GM19238 (cell line): ENCODE measurements at regions not wholly inside any gene's neighbourhood (a gene's known extent, or its start where the extent isn't known, plus 50 kb on each side); places are given as distances from the start of the nearest gene placed in this dataset.

Experiments used
- DNase-seq: peaks from one replicate; pipeline ENCODE4 v3.0.0; 2011; ENCODE audit warnings: low spot score; ENCODE audit not compliant: insufficient read length

DNA sequence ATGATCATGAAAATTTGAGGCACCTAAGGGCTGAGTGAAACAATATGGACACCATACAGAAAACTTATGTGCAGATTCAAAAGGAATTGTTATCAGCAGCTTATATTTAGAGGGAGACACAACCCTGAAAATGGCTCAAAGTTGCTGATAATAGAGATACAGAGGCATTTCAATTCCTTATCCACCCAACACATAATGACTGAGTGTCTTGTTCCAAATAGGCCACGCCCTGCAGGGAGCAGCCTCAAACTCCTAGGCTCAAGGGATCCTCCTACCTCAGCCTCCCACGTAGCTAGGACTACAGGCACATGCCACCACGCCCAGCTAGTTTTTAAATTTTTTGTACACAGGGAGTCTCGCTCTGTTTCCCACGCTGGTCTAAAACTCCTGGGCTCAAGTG, 79.0 kb downstream of the LBH start:
- no peak for DNase-seq

DNA sequence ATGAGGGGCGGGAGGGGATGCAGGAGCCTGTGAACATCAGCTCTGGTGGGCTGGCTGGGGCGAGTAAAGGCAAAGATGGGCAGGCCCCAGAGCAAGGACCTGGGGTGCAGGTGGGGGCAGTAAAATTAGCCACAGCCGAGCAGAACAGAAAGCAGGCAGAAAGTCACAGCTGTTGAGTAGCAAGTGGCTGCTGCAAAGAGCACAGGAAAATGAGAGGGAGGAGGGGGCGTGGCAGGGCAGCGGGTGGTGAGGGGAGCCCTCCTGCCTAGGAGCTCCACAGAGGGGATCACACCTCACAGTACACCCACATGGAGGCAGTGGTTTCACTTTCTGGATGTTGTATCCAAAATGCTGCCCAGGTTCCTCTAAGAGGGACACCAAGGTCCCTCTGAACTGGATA, 79.6 kb downstream of the LBH start:
- DNase-seq = no peak

DNA sequence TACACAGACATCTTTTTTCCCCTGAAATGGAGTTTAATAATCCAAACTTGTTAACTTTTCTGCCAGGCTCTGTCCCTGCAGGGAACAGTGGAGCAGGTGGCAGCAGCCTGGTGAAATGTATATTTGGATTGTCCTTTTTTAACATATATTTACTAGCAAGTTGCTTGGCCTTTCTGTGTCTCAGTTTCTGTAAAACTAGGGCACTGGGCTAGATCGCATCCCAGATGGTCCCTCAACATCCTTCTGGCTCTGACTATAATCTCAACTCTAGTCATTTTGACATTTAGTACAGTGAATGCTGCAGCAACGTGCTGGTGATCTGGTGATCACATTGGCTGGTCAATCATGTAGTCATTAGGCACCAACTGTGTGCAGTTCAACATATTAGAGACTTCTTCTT, 80.4 kb downstream of the LBH start:
- no peak for DNase-seq

DNA sequence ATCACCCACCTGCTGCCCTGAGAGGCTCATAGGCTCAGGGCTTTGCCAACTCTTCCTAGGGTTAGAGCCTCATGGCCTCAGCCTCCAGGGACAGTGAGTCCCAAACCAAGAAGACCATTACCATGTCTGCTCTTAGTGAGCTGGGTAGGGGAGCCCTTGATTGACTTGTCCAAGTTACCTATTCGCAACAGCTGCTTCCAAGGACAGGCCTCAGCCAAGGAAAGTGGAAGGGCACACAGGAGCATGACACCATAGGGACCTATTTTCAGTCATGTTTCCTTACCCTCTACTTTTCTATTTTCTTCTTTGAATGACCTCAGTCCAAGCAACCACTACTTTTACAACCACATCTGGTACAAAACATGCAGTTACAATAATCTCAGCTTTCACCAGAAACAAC, 81.6 kb downstream of the LBH start:
- DNase-seq = no peak

DNA sequence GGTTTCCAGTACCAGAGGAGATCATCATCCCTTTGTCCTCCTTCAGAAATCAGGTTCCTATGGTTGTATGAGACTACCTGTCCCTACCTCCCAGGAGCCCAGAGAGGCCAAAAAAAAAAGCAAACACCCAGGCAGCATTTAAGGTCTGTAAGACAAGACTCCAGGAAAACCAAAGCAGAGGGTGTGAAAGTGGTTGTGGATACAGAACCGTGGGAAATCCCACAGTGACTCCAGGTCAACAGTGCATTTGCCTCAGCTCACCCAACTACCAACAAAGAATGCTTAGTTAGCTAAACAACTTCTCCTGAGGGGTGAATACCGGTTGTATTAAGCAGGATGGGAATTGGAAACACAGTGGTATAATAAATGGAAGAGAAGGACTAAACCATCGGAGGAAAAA, 83.6 kb downstream of the LBH start:
- no peak for DNase-seq

DNA sequence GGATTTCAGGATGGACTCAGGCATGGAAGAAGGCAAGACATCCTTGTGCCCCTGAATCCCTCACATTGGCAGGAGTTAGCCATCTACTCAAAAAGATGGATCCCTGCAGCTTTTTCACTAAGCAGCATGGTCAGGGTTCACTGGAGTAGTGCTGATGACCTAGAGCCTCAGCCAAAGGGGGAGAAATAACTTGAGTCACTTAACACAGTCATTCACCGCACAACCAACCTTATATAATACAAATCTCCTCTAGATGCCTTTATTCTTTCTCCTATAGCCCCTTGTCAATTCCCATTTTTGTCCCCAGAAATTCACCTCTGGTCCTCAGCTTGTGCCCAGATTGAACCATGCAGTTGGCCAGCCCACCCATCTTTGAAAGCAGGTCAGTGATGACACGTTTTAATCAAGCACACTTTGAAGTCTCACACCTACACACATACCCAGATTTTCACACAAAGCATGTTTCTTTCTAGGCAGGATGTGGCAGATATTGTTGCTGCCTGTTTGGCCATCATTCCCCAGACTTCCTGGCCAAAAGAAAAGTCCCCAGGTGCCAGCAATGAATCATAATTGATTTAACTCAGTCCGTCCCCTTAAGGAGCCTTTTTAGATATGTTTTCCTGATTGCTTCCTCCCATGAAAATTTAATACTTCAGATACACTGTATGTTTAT, 84.2 kb downstream of the LBH start:
- DNase-seq = no peak

DNA sequence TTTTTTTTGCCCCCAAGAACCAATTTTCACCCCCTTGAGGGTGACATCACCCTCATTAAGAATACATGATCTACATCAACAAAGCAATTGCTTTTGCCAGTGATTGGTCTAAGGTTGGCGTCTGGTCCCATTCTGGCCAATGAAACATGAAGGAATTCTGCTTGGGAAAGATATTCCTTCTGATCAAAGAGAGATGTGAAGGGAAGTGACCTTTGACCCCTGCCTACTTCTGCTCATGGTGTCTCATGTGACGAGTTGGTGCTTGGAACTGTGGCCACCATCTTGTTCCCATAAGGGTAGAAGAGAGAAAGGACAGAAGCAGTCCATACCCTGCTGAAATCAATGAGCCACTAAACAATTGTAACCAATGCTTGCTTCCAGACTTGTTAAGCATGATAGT, 85.1 kb downstream of the LBH start:
- DNase-seq = no peak

DNA sequence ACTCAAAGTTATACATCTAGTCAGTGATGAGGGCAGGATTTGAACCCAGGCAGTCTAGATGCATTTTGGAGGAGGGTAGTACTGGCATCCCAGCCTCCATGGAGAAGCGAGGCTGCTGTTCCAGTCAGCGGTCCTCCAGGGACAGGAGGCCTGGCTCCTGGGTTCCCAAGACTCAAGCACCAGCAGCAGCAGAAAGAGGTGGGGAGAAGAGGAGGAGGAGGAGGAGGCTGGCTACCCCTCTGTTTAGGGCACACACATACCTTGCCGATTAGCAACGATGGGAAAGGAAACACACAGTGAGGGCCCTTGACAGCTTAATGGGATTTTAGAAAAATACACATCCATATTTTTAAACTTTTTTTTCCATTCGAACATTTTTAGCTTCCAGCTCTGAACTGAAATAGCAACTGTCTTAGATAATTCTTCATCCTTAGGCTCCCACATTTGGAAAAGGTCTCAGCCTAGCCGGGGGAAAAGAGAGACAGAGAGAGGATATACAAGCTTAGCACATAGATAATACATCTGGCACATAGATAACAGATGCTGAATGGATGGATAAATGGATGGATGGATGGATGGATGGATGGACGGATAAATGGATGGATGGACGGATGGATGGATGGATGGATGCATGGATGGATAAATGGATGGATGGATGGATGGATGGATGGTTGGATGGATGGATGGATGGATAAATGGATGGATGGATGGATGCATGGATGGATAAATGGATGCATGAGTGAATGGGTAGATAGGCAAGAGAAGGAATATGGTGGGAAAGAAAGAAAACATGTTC, 87.9 kb downstream of the LBH start:
- no peak for DNase-seq

DNA sequence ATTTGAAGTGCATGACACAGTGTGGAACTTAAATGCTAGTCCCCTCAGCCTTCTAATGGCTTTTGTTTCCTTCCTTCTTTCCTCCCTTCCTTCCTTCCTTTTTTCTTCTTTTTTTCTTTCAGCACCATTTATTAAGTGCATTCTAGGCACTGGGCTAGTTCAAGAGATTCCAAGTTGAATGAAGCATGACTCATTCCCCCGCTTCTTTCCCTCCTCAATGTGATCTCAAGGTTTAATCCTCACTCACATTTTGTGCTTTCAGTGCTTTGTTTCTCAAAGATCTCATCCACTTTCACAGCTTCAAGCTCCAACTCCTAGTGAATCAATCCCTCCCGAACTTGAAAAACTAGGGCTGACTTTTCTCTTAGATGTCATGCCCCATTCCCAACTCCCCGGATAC, 90.1 kb downstream of the LBH start:
- no peak for DNase-seq

DNA sequence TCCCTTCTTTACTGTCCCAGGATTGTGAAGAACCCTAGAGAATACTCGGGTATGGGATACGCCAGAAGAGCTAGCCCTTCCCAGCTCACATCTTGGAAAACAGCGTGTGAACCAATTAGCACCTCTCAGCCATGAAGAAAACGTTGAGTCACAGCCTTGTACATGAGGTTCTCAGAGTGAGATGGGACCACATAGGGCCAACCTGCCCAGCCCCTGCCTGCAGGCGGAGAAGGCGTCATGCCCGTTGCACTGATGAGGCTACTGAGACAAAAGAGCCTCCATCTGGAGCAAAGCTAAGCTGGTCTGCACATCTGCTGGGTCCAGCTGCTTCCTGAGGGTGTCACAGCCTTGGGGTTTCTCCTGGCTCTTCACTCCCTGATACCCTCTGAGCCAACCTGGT, 92.2 kb downstream of the LBH start:
- DNase-seq = no peak

DNA sequence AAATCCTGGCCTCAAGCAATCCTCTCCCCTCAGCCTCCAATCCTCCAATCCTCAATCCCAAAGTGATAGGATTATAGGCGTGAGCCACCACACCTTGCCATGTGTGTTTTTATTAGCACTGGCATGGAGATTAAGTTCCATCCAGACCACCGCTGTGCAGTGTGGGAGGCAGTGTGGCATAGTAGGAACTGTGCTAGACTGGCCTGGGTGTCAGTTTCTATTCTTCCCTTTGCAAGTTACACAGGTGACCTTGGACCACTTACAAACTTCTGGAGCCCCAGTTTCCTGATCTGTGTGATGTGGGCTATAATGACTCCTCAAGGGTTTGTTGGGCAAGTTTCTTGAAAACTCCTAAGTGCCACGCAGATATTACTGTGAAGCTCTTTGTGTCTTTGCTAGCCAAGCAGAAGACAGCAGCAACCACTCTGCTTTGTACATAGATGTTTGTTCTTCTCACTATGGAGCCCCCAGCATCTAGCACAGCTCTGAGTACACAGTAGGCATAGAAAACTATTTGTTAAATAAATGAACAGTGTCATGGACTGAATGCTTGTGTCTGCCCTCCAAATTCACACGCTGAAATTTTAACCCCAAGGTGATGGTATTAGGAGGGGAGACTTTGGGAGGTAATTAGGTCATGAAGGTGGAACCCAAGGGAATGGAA, 93.0 kb downstream of the LBH start:
- DNase-seq = no peak

DNA sequence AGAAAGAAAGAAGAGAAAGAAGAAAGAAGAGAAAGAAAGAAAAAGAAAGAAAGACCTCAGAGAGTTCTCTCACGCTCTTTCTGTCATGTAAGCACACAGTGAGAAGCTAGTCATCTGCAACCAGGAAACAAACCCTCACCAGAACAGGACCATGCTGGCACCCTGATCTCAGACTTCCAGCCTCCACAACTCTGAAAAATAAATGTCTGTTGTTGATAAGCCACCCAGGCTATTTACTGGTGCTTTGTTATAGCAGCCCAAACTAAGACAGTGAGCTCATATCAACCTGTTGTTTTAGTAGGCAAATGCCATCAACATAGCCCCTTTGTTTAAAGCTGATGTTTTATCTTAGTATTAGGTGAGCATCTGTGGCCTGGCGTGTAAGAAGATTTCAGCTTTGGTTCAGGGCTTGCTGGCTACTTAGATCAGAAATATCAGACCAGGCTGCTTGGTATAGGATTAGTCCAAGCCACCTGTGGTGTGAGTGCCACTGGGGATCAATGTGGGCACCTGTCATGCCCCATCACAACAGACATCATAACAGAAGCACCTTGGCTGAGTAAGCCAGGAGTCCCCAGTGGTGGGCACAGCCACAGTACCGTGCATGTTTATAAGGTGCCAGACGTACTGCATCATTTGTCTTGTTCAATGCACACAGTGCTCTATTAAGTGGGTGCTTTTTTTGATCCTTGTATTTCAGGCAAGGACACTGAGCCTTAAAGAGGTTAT, 94.4 kb downstream of the LBH start:
- DNase-seq = no peak

DNA sequence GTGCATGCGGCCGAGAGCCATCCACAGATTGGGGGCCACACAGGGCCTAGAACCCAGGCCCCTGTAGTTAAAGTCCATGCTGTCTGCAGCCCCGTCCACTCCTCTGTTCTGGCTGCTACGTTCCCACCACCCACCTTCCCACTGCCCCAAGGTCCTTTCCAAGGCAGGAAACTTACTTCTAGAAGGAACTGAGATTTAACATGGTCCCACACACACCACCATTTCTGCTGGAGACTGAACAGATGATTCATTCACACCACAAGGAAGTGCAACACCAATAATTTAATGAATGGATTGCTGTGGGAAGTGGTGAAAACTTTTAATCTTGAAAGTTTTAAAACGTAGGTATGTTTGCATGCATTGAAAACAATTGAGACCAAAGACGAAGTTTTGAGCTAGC, 95.2 kb downstream of the LBH start:
- DNase-seq = no peak

DNA sequence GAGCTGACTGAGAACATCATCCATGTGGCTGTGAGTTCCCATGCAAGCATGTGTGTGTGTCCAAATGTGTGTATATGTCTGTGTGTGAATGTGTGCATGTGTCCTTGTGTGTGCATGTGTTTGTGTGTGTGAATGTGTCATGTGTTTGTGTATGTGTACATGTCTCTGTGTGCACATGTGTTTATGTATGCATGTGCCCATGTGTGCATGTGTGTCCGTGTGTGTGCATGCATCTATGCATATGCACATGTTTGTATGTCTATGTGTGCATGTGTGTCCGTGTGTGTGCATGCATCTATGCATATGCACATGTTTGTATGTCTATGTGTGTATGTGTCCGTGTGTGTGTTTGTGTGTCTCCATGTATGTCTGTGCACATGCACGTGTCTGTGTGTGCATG, 99.7 kb downstream of the LBH start:
- DNase-seq = no peak

DNA sequence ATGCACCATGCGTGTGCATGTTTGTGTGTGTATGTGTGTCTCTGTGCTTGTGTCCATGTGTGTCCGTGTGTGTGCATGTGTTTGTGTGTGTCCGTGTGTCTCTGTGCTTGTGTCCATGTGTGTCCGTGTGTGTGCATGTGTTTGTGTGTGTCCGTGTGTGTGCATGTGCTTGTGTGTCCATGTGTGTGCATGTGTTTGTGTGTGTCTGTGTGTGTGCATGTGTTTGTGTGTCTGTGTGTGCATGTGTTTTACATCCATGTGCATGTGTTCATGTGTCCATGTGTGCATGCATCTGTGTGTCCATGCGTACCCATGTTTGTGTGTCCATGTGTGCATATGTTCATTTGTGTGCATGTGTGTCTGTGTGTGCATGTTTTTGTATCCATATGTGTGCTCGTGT, 100.5 kb downstream of the LBH start:
- no peak for DNase-seq

DNA sequence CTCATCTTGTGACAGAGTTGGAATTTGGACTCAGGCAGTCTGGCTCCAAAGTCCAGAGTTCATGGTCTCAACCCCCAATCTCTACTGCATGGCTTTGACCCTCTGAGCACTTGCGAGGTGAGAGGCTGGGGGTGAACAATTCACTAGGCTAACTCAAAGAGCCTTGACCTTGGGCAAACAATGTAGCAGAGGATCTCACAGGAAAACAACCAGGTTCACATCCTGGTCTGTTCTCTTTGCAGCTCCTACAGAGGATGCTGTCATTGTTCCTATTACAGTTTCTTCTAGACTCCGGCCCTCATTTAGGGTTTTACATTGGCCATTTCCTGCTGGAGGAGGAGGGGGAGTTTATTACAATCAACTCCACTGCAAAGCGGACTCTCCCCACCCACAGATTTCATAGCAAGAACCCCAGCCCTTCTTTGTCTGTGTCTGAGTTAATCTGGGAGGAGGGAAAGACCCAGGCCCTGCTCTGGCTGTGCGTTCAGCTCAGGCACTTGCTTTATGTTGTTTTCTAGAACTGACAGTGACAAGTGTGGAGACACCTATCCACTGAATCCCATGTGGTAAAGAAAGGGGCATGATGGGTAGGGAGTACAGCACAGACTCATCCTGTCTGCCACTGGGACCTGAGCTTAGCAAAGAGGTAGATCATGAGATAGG, 101.6 kb downstream of the LBH start:
- DNase-seq = no peak

DNA sequence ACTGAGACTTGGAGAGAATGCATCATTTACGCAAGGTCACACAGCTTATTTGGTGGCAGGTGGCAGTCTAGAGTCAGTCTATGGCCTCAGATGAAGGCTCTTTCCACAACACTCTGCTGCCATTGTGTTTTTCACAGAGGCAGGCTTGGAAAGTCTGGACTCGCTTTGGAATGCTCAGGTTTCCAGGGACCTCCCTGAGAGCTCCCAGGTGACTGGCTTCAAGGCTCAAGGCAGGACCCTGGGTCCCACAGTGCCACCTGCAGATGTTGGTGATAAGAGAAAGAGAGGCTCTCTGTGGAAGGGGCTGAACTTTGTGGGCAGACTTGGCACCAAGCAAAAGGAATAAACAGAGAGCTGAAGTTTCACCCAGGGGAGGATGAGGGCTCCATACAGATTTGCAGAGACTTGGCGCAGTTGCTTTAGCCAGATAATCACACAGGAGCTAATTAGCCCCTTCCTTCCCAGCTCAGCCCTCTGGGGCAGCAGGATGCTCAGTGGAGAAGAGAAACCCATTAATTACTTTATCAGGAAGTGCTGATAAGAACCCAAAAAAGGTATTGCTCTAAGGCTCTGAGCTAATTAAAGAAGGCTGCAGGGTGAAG, 103.5 kb downstream of the LBH start:
- no peak for DNase-seq

DNA sequence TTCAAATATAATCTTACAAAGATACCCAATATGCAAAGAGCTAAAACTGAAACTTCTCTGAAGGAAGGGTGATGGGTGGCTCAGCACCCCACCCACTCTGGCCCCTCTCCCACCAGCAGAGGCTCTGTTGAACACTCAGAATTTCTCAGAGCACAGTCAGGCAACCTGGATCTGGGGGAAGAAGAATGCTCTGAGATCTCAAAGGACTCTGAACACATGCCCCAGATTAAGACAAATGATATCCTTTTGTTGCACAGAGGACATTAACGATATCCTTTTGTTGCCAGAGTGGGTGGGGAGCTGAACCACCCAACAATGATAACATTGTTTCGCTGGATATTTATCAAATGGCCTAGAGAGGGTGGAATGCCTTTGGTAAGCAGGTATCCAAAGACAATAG, 104.8 kb downstream of the LBH start:
- DNase-seq = no peak

DNA sequence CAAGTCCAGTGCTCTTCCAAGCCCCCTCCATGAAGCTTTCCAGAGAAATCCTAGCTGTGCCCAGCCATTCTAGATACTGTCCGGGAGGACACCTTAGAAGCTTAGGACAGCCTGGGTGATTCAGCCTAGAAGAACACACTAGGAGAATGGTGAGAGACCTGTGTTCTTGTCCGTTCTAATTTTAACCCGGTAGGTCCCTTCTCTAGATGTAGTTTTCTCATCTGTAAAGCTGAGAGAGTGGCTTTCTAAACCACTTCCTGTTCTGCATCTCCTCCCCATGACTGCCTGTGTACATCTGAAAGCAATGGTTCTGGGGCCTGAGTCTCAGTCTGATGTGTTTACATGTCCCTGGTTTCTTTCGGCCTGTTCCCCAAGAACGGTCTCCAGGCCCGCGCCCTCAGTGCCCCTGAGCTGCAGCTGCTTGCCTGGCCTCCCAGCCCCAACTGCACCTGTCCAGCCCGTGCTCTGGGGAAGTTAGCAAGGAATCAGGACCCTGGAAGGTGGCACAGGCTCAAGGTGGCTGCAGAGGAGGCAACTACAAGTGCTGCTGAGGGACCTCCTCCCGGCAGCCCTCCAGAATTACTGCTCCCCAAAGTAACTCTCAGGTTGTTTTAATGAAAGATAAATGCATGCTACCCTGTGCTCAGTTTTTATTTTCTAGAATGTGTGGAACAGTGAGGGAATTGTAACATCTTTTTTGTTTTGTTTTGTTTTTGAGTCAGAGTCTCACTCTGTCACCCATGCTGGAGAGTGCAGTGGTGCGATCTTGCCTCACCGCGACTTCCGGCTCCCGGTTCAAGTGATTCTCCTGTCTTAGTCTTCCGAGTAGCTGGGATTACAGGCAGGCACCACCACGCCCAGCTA, 105.9 kb downstream of the LBH start:
- DNase-seq = peak; percentile 70

DNA sequence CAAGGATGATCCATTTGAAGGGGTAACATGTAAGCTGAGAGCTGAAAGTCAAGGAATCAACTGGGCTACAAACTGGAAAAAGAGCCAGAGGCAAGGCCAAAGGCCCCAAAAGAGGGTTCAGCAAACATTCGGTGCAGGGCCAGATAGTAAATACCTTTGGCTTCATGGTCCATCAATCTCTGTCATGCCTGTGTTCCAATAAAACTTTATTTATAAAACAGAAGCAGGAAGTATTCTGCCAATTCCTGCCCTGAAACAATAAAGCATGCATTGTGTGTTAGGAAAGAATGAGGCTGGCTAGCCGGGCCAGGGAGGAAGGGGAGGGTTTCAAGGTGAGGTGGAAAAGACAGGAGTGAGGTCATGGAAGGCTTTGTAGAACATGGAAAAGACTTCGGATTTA, 107.1 kb downstream of the LBH start:
- DNase-seq = no peak
